ENCODE measurements at regions not wholly inside any gene's neighbourhood (a gene's known extent, or its start where the extent isn't known, plus 50 kb on each side); places are given as distances from the start of the nearest gene placed in this dataset.
A peak's percentile ranks its signal among the peaks of the same experiment; 100 is the strongest.

DNA sequence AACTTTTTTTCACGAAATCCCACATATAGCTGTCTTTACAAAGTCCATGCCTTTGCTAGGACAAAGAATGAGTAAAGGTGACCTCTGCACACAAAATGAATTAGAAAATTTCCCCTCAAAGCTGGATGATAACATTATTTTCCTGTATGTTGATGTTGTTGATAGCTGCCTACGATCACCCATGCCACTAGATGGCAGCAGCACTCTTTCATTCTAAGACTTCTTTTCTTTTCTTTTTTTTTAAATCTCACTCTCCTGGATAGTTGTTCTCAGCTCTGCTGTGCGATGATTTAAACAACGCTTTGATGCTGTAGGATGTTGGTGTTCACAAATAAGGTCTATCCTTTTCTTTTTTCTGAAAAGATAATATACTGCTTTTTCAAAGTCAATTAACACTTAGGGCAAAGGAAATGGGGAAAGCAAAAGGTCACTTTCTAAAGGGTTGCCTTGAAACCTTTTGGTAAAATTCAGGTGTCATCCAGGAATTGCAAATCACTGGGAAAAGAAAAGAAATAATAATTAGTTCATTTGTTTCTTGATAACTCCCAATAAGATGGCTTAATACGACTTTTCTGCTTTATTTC lies 266.8 kb downstream of the C4orf33 start:
- TF ChIP-seq POLR2AphosphoS5 (IDR thresholded peaks at IDR 0.05), result no peak
- TF ChIP-seq, protein P1, sequence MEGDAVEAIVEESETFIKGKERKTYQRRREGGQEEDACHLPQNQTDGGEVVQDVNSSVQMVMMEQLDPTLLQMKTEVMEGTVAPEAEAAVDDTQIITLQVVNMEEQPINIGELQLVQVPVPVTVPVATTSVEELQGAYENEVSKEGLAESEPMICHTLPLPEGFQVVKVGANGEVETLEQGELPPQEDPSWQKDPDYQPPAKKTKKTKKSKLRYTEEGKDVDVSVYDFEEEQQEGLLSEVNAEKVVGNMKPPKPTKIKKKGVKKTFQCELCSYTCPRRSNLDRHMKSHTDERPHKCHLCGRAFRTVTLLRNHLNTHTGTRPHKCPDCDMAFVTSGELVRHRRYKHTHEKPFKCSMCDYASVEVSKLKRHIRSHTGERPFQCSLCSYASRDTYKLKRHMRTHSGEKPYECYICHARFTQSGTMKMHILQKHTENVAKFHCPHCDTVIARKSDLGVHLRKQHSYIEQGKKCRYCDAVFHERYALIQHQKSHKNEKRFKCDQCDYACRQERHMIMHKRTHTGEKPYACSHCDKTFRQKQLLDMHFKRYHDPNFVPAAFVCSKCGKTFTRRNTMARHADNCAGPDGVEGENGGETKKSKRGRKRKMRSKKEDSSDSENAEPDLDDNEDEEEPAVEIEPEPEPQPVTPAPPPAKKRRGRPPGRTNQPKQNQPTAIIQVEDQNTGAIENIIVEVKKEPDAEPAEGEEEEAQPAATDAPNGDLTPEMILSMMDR (IDR thresholded peaks at IDR 0.05; ENCODE audit: poor library complexity, severe bottlenecking), result peak; percentile 91
- TF ChIP-seq, protein P2, sequence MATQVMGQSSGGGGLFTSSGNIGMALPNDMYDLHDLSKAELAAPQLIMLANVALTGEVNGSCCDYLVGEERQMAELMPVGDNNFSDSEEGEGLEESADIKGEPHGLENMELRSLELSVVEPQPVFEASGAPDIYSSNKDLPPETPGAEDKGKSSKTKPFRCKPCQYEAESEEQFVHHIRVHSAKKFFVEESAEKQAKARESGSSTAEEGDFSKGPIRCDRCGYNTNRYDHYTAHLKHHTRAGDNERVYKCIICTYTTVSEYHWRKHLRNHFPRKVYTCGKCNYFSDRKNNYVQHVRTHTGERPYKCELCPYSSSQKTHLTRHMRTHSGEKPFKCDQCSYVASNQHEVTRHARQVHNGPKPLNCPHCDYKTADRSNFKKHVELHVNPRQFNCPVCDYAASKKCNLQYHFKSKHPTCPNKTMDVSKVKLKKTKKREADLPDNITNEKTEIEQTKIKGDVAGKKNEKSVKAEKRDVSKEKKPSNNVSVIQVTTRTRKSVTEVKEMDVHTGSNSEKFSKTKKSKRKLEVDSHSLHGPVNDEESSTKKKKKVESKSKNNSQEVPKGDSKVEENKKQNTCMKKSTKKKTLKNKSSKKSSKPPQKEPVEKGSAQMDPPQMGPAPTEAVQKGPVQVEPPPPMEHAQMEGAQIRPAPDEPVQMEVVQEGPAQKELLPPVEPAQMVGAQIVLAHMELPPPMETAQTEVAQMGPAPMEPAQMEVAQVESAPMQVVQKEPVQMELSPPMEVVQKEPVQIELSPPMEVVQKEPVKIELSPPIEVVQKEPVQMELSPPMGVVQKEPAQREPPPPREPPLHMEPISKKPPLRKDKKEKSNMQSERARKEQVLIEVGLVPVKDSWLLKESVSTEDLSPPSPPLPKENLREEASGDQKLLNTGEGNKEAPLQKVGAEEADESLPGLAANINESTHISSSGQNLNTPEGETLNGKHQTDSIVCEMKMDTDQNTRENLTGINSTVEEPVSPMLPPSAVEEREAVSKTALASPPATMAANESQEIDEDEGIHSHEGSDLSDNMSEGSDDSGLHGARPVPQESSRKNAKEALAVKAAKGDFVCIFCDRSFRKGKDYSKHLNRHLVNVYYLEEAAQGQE (IDR thresholded peaks at IDR 0.05; ENCODE audit: borderline replicate concordance), result no peak
- peak; percentile 98 for TF ChIP-seq RAD21 (conservative IDR thresholded peaks at IDR 0.05)

Data from neural cell (in vitro differentiated cells).